CD4-positive, alpha-beta T cell treated with Interleukin-15 for 4 hours (primary cell): ENCODE measurements at regions not wholly inside any gene's neighbourhood (a gene's known extent, or its start where the extent isn't known, plus 50 kb on each side); places are given as distances from the start of the nearest gene placed in this dataset.
"Not testable (repeated sequence)": the region's sequence is repeated elsewhere in the genome, so short reads cannot be mapped to it uniquely, and the experiment has no call there.

Experiments used
- DNase-seq: peaks from one replicate; pipeline ENCODE4 v3.0.0-alpha.2; 2020; ENCODE audit warnings: low spot score

DNA sequence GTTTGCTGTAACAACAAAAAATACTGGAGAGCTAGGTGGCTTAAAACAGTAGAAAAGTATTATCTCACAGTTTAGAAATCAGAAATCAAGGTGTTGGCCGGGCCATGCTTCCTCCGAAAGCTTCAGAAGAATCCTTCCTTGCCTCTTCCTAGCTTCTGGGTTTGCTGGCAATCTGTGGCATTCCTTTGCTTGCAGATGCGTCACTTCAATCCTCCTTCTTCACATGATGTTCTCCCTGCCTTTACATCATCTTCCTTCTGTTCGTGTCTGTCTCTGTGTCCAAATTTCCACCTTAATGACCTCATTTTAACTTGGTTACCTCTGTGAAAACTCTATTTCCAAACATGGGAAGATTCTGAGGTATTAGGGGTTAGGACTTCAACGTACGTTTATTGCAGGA, 90.4 kb upstream of the CHD1 start:
- no peak for DNase-seq

- no peak for DNase-seq
Measured at GRCh38 chr5:99010294-99010693, 81.5 kb upstream of the CHD1 start.

- DNase-seq, result not testable (repeated sequence)
Measured at GRCh38 chr5:99008009-99008408, 79.2 kb upstream of the CHD1 start.

DNA sequence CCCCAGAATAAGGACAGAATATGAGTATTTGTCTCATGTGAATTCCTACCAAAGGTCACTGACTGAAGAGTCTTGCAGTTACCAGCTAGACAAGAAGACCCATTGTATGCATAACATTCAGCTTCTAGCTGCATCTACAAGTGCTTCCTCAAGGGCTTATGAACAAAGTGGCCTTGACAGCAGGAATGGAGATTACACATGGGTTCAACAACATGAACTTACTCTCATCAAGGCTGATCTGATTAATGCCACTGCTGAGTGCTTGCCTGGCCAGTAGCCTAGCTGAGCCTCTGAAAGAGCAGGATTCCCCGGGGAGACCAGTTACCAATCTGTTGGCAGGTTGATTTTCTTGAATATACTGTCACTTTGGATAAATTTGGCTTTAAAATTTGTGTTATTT, 76.7 kb upstream of the CHD1 start:
- no peak for DNase-seq

DNA sequence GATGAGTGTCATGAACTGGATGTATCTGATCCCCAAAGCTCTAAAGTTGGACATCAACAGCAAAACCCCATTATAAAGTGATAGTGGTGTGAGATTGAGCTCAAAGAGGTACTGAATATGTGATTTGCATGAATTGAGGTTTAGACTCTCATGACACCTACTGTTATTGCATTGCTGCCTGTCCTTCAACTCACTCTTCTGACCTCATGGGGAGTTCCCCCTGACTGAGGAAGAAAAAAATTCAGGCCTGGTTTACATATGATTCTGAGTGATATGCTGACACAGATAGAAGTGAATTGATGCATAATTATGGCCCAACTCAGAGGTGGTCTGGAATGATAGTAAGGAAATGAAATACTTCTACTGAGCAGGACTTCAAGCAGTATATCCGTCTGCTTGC, 76.2 kb upstream of the CHD1 start:
- peak; percentile 30 for DNase-seq

DNA sequence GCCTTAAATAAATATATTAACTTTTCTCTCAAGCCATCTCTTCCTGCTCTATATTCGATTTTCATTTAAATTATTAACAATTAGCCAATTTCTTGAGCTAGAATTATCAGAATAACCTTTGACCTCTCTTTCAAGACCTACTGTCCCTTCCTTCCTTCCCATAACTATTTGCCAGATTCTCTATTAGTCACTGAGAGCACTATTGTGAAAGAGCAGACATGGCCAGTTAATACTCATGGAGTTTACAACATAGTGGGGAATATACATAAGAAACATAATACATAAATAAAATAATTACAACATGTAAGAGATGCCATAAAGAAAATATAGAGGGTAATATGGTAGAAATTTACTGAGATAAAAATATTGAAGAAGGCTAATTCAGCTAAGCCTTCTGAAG, 72.1 kb upstream of the CHD1 start:
- no peak for DNase-seq

DNA sequence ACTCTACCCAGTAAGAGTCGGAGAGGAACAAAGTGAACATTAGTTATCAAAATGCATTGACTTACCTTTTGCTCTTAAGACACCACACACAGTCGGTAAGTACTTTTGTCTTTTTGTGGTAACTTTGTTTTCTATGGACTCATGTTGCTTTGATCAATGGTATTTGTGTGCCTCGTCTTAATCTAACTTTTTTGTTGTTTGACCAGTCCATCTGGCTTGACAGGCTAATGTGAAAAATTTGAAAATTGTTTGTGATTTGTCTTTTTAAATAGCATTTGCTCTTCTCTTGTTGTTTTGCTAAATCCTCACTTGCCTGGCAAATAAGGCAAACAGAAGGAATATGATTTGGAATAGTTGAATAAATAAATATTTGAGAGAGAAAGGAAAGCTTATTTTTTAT, 71.4 kb upstream of the CHD1 start:
- DNase-seq, result no peak

DNA sequence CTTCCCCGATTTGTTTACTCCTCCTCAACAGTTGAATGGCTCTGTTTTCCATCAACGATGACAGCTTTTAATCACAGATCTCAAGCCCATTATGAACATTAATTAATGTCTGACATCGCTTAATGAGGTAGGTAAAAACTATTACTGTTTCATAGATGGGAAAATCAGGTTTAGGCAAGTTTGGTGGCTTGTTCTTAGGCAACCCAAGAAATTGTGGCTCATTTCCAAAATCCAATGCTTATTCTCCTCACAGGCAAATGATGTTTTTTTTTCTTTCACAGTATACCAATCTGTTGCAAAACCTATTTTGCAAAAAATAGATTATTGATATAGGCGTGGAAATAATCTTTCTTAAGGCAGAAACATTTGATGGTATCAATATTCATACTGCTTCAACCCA, 70.8 kb upstream of the CHD1 start:
- no peak for DNase-seq

- DNase-seq, result no peak
Measured at GRCh38 chr5:98997000-98997399, 68.2 kb upstream of the CHD1 start.

DNA sequence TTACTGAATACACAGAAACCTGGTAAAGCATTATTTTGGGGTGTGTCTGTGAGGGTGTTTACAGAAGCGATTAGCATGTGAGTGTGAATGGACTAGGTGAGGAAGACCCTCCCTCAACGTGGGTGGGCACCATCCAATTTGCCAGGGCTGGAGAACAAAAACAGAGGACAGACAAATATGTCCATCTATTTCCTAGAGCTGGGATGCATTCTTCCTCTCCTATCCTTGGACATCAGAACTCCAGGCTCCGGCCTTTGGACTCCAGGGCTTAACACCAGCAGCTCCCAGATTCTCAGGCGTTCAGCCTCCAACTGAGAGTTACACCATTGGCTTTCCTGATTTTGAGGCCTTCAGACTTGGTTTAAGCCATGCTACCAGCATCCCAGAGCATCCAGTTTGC, 65.8 kb upstream of the CHD1 start:
- DNase-seq, result no peak

DNA sequence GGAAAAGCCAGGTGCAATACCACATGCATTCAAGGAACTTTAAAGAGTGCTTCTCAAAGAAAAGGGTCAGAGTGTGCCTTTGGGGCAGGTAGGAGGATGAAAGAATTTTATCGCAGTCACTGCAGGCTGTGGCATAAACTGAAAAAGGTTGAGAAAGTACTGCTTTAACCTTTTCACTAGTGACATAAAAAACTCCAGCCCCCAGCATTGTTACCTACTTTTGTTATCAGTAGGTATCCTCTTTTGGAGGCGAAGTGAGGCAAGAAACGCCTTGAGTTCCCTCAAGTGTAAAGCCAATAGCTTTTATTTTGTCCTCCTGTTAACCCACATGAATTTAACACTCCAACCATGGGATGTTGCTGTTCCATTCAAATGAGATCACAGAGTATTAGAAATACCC, 64.7 kb upstream of the CHD1 start:
- no peak for DNase-seq

DNA sequence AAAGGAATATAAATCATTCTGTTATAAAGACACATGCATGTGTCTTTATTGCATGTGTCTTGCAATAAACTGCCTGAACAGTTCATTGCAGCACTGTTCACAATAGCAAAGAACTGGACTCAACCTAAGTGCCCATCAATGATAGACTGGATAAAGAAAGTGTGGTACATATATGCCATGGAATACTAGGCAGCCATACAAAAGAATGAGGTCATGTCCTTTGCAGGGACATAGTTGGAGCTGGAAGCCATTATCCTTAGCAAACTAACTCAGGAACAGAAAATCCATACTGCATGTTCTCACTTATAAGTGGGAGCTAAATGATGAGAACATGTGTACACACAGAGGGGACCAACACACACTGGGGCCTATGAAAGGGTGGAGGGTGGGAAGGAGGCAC, 63.7 kb upstream of the CHD1 start:
- no peak for DNase-seq

- DNase-seq, result no peak
Measured at GRCh38 chr5:98989727-98990126, 60.9 kb upstream of the CHD1 start.

GRCh38 chr5:98986587-98986986, 57.8 kb upstream of the CHD1 start:
- DNase-seq, result no peak

DNA sequence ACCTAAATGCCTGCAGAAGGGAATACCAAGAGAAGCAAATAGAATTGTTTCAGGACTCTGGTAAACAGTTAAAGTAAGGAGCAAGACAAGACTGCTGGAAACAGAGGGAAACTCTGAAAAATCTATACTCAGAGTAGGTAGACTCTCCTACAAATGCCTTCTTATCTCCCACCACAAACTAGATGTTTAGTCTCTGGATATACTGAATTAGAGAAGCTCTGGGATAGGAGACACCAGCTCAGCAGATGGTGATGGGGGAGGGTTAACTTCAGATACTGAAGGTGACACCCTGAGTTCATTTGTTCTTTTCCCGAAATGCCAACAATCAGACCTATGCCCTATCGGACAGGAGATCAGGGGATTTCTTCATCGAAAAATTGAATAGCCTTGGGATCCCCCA, 54.1 kb upstream of the CHD1 start:
- no peak for DNase-seq
